ENCODE measurements at regions not wholly inside any gene's neighbourhood (a gene's known extent, or its start where the extent isn't known, plus 50 kb on each side); places are given as distances from the start of the nearest gene placed in this dataset.

GRCh38 chr10:128476845-128477244 lies 350.6 kb upstream of the MKI67 start:
- Histone ChIP-seq H3K9me3 (ENCODE audit: control insufficient read depth, low read length) (no peaks in the 10 kb centered on the region), H3K4me1 (ENCODE audit: control insufficient read depth, insufficient read depth, low read length) (no peaks in the 10 kb centered on the region), H3K27me3 (ENCODE audit: control insufficient read depth, insufficient read depth) (no peaks in the 10 kb centered on the region), H3K4me3 (ENCODE audit: low read length) (no peak overlapping the region), H3K27ac (ENCODE audit: low read length) (no peak overlapping the region)
- 63% methylated on average over 4 of the region's 4 CpGs for WGBS
- intact Hi-C loops (cut with DNase I), result no loop called here
- DNase-seq (no peak), ATAC-seq (no peak)

- H3K4me1 ChIP-seq (ENCODE audit: control insufficient read depth, insufficient read depth, low read length), result no peaks in the 10 kb centered on the region
- ATAC-seq (no peak), DNase-seq (no peak)
- no peaks in the 10 kb centered on the region for H3K27me3 ChIP-seq (ENCODE audit: control insufficient read depth, insufficient read depth)
- no peaks in the 10 kb centered on the region for H3K9me3 ChIP-seq (ENCODE audit: control insufficient read depth, low read length)
- intact Hi-C loops (cut with DNase I), result no loop called here
- H3K27ac ChIP-seq (ENCODE audit: low read length), result no peak overlapping the region
- WGBS, result 73% methylated on average over 9 of the region's 9 CpGs
- H3K4me3 ChIP-seq (ENCODE audit: low read length), result no peak overlapping the region
Observed at GRCh38 chr10:128480601-128481000, 354.4 kb upstream of the MKI67 start.

DNA sequence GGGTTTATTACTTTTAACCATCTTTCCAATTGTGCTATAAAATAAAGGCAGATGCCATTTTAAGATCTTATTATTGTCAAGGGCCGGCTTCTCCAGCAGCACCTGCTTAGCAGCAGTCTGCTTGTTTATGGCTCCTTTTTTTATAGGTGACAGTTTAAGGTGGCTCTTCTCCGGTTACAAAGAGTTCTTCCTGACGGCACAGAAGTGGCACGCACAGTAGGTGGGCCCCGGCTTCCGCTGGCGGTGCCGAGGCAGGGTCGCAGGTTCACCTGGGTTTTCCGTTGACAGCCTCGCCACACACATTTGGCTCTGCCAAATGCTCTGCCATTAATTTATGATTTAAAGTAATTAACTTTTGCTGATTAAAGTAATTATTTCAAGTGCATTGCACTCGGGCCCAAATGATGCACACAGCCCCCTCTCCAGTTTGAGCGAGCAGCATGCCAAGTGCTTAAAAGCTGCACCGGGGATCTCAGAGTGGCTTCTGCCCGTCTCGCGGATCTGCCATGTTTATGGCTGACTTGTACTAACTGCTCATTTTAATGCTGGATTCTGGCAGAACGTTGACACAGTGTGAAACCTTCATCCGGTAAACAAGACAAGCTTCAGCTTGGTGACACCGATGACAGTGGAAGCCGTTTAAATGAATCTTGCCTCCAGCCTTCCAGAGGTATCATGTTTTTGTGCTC lies 355.1 kb upstream of the MKI67 start:
- ATAC-seq (no peak), DNase-seq (no peak)
- Histone ChIP-seq H3K4me3 (ENCODE audit: low read length) (no peak overlapping the region), H3K27ac (ENCODE audit: low read length) (no peak overlapping the region), H3K9me3 (ENCODE audit: control insufficient read depth, low read length) (no peaks in the 10 kb centered on the region), H3K27me3 (ENCODE audit: control insufficient read depth, insufficient read depth) (no peaks in the 10 kb centered on the region), H3K4me1 (ENCODE audit: control insufficient read depth, insufficient read depth, low read length) (no peaks in the 10 kb centered on the region)
- intact Hi-C loops (cut with DNase I), result no loop called here
- 73% methylated on average over 21 of the region's 21 CpGs for WGBS

GRCh38 chr10:128482052-128482451 lies 355.8 kb upstream of the MKI67 start:
- ATAC-seq (no peak), DNase-seq (no peak)
- H3K4me1 ChIP-seq (ENCODE audit: control insufficient read depth, insufficient read depth, low read length), result no peaks in the 10 kb centered on the region
- no peak overlapping the region for H3K27ac ChIP-seq (ENCODE audit: low read length)
- WGBS, result 81% methylated on average over 7 of the region's 7 CpGs
- intact Hi-C loops (cut with DNase I), result no loop called here
- H3K4me3 ChIP-seq (ENCODE audit: low read length), result no peak overlapping the region
- no peaks in the 10 kb centered on the region for H3K9me3 ChIP-seq (ENCODE audit: control insufficient read depth, low read length)
- H3K27me3 ChIP-seq (ENCODE audit: control insufficient read depth, insufficient read depth), result no peaks in the 10 kb centered on the region

DNA sequence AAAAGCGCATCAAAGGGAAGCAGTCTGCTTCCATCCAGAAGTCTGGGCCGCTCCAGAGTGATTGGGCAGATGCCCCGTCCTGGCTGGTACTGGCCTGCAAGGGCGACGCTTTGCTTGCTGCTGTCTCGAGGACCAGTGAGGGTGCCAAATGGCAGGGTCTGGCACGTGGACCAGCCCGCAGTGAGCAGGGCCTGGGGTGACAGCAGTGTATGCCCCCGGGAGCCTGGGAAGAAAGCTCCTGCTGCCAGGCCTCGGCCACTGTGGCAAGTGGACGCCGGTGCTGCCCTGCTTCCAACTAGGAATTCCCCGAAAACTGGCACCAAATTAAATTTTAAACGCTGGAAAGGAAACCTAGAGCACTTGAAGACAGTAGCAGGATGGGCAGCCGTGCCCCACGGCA lies 357.0 kb upstream of the MKI67 start:
- H3K9me3 ChIP-seq (ENCODE audit: control insufficient read depth, low read length), result no peaks in the 10 kb centered on the region
- no peak for ATAC-seq
- no peak for DNase-seq
- 88% methylated on average over 16 of the region's 16 CpGs for WGBS
- no peaks in the 10 kb centered on the region for H3K27me3 ChIP-seq (ENCODE audit: control insufficient read depth, insufficient read depth)
- H3K27ac ChIP-seq (ENCODE audit: low read length), result no peak overlapping the region
- H3K4me1 ChIP-seq (ENCODE audit: control insufficient read depth, insufficient read depth, low read length), result no peaks in the 10 kb centered on the region
- intact Hi-C loops (cut with DNase I), result no loop called here
- no peak overlapping the region for H3K4me3 ChIP-seq (ENCODE audit: low read length)

- intact Hi-C loops (cut with DNase I), result no loop called here
- ATAC-seq, result no peak
- no peaks in the 10 kb centered on the region for H3K9me3 ChIP-seq (ENCODE audit: control insufficient read depth, low read length)
- H3K27me3 ChIP-seq (ENCODE audit: control insufficient read depth, insufficient read depth), result no peaks in the 10 kb centered on the region
- H3K27ac ChIP-seq (ENCODE audit: low read length), result no peak overlapping the region
- no peaks in the 10 kb centered on the region for H3K4me1 ChIP-seq (ENCODE audit: control insufficient read depth, insufficient read depth, low read length)
- DNase-seq, result no peak
- 94% methylated on average over 5 of the region's 5 CpGs for WGBS
- H3K4me3 ChIP-seq (ENCODE audit: low read length), result no peak overlapping the region
Observed at GRCh38 chr10:128484041-128484440, 357.8 kb upstream of the MKI67 start.

GRCh38 chr10:128485701-128486235 lies 359.5 kb upstream of the MKI67 start:
- ATAC-seq (no peak), DNase-seq (no peak)
- no peaks in the 10 kb centered on the region for H3K4me1 ChIP-seq (ENCODE audit: control insufficient read depth, insufficient read depth, low read length)
- no peak overlapping the region for H3K4me3 ChIP-seq (ENCODE audit: low read length)
- no peaks in the 10 kb centered on the region for H3K9me3 ChIP-seq (ENCODE audit: control insufficient read depth, low read length)
- 80% methylated on average over 7 of the region's 7 CpGs for WGBS
- H3K27ac ChIP-seq (ENCODE audit: low read length), result no peak overlapping the region
- intact Hi-C loops (cut with DNase I), result no loop called here
- H3K27me3 ChIP-seq (ENCODE audit: control insufficient read depth, insufficient read depth), result no peaks in the 10 kb centered on the region

DNA sequence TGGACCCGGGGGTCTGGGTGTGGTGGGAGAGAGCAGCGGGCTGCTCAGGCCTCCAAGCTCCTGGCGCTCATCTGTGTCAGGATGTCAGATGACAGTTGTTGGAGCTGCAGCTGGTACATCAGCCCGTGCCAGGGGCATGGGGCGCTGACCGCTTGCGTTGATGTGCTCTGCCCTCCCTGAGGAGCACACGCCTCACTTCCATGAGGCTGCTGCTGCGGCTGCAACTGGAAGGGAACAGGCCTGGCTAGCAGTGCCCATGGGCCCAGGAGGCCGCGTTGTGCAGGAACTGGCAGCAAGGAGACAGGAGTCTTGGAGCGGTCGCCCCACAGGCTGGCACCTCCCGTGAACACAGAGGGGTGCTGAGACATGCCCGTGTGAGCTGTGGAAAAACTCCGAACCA lies 361.3 kb upstream of the MKI67 start:
- no peaks in the 10 kb centered on the region for H3K4me1 ChIP-seq (ENCODE audit: control insufficient read depth, insufficient read depth, low read length)
- H3K27ac ChIP-seq (ENCODE audit: low read length), result no peak overlapping the region
- no peak for DNase-seq
- H3K9me3 ChIP-seq (ENCODE audit: control insufficient read depth, low read length), result no peaks in the 10 kb centered on the region
- H3K27me3 ChIP-seq (ENCODE audit: control insufficient read depth, insufficient read depth), result no peaks in the 10 kb centered on the region
- intact Hi-C loops (cut with DNase I), result no loop called here
- 89% methylated on average over 16 of the region's 16 CpGs for WGBS
- no peak for ATAC-seq
- H3K4me3 ChIP-seq (ENCODE audit: low read length), result no peak overlapping the region

- H3K27me3 ChIP-seq (ENCODE audit: control insufficient read depth, insufficient read depth), result no peaks in the 10 kb centered on the region
- intact Hi-C loops (cut with DNase I), result no loop called here
- H3K9me3 ChIP-seq (ENCODE audit: control insufficient read depth, low read length), result no peaks in the 10 kb centered on the region
- H3K4me3 ChIP-seq (ENCODE audit: low read length), result no peak overlapping the region
- no peak for ATAC-seq
- WGBS, result 89% methylated on average over 13 of the region's 13 CpGs
- no peak for DNase-seq
- H3K4me1 ChIP-seq (ENCODE audit: control insufficient read depth, insufficient read depth, low read length), result no peaks in the 10 kb centered on the region
- H3K27ac ChIP-seq (ENCODE audit: low read length), result no peak overlapping the region
Observed at GRCh38 chr10:128489324-128490247, 363.4 kb upstream of the MKI67 start.

DNA sequence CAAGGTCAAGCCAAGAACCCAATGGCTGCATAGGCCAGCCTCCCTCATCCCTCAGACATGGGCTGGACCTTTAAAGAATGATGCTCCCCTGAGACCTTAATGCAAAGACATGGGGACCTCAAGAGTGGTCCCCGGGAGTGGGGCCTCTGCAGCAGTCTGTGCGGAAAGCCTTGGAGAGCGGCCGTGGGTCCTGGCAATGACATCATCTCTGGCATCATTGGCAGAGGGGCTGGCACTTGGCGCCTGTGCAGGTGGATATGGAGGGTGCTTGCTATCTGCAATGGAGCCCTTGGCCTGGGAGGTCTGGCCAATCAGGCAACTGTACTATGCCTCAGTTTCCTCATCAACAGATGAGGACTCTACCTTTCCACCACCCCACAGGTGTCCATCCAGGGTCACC lies 365.5 kb upstream of the MKI67 start:
- Histone ChIP-seq H3K4me3 (ENCODE audit: low read length) (no peak overlapping the region), H3K27me3 (ENCODE audit: control insufficient read depth, insufficient read depth) (no peaks in the 10 kb centered on the region), H3K9me3 (ENCODE audit: control insufficient read depth, low read length) (no peaks in the 10 kb centered on the region), H3K27ac (ENCODE audit: low read length) (no peak overlapping the region), H3K4me1 (ENCODE audit: control insufficient read depth, insufficient read depth, low read length) (no peaks in the 10 kb centered on the region)
- ATAC-seq (no peak), DNase-seq (no peak)
- WGBS, result 91% methylated on average over 5 of the region's 5 CpGs
- intact Hi-C loops (cut with DNase I), result no loop called here

GRCh38 chr10:128493811-128494210 lies 367.6 kb upstream of the MKI67 start:
- ATAC-seq (no peak), DNase-seq (no peak)
- no peaks in the 10 kb centered on the region for H3K9me3 ChIP-seq (ENCODE audit: control insufficient read depth, low read length)
- no peaks in the 10 kb centered on the region for H3K27me3 ChIP-seq (ENCODE audit: control insufficient read depth, insufficient read depth)
- no peak overlapping the region for H3K4me3 ChIP-seq (ENCODE audit: low read length)
- no peak overlapping the region for H3K27ac ChIP-seq (ENCODE audit: low read length)
- intact Hi-C loops (cut with DNase I), result no loop called here
- WGBS, result 64% methylated on average over 4 of the region's 4 CpGs
- no peaks in the 10 kb centered on the region for H3K4me1 ChIP-seq (ENCODE audit: control insufficient read depth, insufficient read depth, low read length)
